GM19239 (cell line): ENCODE measurements at regions not wholly inside any gene's neighbourhood (a gene's known extent, or its start where the extent isn't known, plus 50 kb on each side); places are given as distances from the start of the nearest gene placed in this dataset.

Experiments used
- DNase-seq: peaks from one replicate; pipeline ENCODE4 v3.0.0; 2011; ENCODE audit warnings: low spot score; ENCODE audit not compliant: insufficient read length
- FAIRE-seq: peaks from 2 replicates; lab custom pipeline; 2011; peaks lifted over from hg19 to GRCh38; lab: Jason Lieb, UNC

DNA sequence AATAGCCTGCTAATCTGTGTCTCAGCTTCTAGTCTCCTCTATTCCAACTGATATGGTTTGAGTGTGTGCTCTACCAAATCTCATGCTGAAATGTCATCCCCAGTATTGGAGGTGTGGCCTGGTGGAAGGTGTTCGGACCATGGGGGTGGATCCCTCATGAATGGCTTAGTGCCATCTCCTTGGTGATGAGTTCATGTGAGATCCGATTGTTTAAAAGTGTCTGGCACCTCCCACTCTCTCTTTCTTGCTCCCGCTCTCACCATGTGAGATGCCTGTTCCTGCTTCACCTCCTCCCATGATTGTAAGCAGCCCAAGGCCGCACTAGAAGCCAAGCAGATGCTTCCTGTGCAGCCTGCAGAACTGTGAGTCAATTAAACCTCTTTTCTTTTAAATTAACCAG lies 73.5 kb upstream of the CAMK1G start:
- FAIRE-seq (no peak), DNase-seq (no peak)

DNA sequence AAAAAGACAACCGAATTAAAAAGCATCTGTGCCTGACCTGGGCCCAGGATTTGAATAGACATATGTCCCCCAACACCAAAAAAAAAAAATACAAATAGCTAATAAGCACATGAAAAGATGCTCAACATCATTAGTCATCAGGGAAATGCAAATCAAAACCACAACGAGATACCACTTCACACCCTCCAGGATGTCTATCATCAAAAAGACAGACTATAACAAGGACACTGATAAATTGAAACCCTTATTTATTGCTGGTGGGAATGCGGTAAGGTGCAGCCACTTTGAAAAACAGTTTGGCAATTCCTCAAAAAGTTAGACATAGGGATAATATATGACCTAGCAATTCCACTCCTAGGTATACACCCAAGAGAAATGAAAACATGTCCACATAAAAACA lies 72.3 kb upstream of the CAMK1G start:
- FAIRE-seq = no peak

DNA sequence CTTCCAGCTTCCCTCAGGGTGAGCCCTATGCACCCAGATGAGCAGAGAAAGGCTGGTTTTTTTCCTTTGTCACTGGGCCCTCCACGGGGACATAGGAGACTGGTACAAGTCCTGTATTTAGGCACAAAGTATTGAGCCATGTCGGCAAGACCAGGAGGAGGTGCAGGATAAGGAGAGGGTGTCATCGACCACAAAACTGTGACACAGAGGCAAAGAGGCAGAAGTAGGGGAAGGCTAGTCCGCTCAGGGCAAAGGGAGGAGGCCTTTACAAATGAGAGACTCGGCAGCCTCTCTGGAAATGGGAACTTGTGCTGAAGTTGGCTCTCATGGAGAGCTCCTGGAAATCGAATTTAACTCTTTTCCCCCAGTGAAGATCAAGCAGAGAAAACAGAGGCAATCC lies 70.7 kb upstream of the CAMK1G start:
- no peak for DNase-seq
- FAIRE-seq = no peak

More for the DNA sequence above, 72.3 kb upstream of the CAMK1G start:
- no peak for DNase-seq

DNA sequence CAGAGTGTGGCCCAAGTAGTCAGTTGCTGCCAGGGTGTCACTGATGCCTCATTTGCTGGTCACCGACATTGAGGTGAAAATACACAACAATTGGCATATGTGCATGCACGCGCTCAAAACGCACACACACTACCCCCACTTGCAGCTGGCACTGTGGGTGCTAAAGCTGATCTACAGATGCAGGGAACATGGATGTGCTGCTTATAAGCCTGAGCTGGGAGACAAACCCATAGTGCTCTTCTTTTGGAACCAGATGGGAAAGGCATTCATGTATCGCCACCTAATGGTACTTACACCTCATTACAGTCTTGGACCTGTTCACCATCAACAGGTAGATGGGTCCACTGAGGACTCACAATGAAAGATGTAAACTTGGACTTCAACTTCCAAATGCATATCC lies 70.3 kb upstream of the CAMK1G start:
- DNase-seq (peak; percentile 23), FAIRE-seq (peak; percentile 64)

DNA sequence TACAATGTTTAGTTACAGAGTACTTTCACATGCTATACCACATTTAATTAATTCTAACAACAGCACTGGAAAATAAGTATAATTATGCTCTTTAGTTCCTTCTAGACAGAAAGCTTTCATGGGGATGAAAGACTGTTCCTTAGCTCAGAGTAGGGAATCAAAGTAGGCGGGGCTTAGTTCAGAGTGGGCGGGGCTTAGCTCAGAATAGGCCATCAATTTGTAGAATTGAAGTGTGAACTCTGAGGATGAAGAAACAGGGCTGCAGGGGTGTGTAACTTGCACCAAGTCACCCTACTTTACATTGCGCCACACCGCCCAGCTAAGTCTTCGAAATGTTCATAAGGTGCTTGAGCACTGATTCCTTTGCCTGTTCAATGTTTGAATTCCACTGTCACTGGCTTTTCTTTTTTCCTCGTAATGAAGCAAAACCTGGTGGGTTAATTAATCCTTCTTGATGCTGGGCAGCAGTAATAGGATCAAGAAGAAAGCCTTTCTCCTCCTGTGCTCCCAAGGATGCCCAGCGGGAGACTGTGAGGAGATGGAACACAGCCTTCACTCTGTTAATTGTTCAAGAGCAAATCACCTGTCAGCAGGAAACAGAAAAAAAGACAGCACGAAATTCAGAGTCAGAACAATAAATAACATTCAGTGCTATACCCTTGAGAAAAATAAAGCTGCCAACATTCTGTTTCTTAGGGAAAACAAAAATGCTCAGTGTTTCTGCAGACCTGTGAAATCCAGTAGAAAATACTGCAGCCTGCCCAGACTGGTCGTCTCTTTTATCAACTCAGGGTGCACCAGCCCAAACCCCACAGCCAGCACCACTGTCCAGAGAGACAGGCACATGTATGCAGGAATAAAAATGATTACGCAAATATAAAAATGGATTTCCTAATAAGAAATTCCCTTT lies 66.5 kb upstream of the CAMK1G start:
- DNase-seq (no peak), FAIRE-seq (no peak)

DNA sequence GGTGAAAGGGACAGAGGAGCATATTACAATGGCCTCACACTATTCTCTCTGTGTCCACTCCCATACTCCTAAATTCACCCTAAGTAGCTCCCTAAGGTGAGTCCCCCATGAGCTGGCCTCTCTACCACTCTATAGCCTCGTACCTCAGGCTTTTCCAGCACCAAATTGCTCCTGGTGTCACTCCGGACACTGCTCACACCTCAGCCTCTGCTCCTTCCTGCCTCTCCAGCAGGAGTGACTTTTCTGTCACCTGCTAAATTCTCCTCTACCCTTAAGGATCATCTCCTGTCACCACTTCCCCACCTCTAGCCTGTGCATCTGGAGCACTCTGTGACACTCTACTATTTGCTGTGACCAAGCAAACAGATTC lies 65.8 kb upstream of the CAMK1G start:
- no peak for DNase-seq
- no peak for FAIRE-seq

DNA sequence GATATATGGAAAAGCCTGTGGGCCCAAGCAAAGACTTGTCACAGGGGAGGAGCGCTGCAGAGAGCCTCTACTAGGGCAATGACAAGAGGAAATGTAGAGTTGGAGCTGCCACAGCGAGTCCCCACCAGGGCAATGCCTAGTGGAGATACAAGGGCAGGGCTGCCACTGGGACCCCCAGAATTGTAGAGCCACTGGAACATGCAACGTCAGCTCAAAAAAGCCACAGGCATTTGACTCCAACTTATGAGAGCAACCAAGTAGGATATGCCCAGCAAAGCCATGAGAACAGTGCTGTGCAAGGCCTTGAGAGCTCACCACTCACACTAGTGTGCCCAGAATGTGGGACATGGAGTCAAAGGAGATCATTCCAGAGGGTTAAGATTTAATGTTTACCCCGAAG lies 63.7 kb upstream of the CAMK1G start:
- no peak for FAIRE-seq
- no peak for DNase-seq

DNA sequence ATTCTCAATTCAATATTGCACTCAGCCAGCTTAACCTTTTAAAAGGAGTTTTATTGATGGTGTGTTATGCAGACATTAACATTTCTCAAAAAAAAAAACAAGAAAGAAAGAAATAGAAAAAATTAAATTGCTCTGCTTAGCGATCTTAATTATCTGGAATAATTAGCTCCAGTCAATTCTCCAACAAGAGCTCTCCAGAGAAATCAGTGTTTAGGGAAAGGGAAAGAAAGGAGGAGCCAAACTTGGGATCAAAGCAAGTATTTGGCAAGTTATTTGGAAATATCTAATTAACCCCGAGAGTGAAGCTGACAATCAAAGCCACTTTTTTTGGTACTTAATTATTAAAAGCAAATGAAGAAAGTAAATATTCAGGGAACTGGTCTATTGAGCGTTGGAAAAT lies 60.7 kb upstream of the CAMK1G start:
- no peak for DNase-seq
- no peak for FAIRE-seq

DNA sequence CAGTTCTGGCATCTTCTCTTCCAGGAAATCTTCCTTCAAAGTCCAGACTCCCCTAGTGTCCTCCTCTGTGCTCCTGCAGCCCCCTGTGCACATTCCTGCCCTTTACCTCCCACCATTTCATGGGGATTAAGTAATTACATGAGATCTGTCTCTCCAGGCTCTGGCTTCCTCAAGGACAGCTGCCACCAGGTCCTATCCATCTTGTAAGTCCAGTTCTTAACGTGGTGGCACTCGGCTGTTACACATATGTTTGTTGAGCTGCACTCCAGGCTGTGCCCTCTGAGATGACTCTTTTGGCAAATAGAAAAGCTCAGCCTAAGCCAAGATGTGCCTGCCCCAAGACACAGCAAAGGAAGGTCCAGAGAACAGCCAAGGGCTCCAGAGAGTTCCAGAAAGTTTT lies 57.4 kb upstream of the CAMK1G start:
- FAIRE-seq (no peak), DNase-seq (no peak)

DNA sequence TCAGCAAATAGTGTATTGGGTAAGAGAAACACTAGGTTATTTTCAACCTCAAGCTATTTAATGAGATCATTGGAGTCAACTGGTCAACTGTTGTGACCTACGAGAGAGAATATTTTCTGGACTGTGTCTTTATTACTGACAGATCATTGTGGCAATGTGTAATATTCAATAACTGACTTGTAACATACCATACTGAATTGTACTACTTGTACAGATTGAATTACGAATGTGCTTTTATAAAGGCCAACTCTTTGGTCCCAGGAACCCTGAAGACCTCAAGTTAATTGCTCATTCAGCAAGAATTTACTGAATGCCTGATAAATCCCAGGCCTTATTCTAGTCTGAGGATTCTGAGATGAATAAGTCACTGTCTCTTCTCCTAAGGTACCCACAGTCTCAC lies 56.1 kb upstream of the CAMK1G start:
- FAIRE-seq (no peak), DNase-seq (no peak)

DNA sequence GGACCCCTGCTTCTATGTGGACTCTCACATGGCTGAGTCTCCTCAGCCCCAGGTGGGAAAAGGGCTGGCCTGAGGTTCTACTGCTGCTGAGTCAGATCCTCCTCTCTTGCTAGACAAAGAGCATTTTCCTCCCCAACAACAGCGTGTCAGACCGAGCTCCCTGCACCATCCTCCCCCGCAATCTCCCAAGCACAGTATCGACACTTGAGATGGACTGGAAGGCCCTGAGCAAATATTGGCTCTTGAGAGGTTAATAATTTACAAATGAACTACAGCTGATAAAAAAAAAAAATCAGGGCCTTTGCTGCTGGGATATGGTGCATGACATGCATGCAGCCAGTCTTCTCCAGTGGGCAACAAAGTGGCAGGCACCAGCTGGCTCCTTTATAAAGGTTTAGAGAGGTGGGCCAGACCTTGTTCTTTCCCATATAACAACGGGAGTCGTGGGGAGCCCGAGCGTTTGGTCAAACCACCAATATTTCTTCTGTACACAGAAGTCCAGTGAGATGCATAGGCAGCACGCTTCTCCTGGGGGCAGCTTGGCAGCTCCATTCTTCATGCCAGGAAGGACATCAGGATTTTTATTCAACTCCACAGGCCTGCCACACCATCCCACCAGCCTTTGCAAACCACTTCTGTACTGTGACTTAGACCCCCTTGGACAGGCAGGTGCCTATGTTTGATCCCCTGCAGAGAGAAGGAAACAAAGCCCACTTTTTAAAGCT lies 55.4 kb upstream of the CAMK1G start:
- FAIRE-seq = no peak

DNA sequence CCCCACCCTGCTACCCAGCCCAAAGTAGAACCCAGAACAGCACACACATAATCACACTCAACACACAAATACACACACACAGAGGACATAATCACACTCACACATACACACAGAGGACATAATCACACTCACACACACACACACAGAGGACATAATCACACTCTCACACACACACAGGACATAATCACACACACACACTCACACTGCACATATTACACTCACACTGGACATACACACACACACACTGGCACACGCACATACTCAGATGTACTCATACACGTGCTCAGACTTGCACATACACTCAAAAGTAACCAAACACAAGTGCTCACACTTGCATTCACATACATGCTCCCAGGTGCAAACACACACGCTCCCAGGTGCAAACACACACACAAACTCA lies 54.3 kb upstream of the CAMK1G start:
- FAIRE-seq (no peak), DNase-seq (no peak)

More for the DNA sequence above, 55.4 kb upstream of the CAMK1G start:
- DNase-seq = no peak

DNA sequence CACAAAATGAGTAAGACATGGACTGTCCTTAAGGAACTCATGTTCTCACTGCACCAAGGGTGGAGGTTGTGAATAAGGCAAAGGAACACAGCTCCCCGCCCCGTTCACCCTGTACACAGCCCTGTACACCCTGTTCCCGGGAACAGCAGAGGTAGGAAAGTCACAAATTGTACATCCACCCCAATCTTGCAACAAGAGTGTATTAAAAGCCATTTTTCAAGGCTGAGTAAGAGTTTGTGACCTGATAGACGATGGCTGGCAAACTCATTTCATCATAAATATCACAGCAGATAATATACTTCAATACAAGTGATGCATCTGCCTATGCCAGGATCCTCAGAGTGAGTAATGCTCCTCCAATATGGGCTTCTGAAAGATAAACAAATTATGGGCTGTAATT lies 52.5 kb upstream of the CAMK1G start:
- DNase-seq = no peak

DNA sequence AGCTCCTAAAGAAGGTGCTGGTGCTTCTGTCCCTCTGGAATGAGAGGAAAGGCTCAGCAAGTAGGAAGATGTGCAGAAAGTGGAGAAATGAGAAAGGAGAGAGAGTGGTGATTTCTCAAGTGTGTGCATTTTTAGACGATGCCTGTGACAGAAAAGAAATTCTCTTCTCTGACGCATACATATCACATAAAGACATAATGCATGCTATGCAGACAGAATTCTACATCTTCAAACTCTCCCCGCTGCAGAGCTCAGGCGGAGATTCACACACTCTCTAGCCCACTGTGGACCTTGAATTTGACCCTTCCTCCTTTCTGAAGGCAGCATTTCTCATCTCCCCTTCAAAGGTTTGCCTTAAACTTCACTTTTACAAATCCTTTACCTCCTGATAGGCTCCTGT lies 52.0 kb upstream of the CAMK1G start:
- no peak for FAIRE-seq
- no peak for DNase-seq

More for the DNA sequence above, 52.5 kb upstream of the CAMK1G start:
- no peak for FAIRE-seq
